Neural cell (in vitro differentiated cells): ENCODE measurements at regions not wholly inside any gene's neighbourhood (a gene's known extent, or its start where the extent isn't known, plus 50 kb on each side); places are given as distances from the start of the nearest gene placed in this dataset.

Experiments
- EP300 ChIP-seq: fragments of 450-650 bp; conservative IDR thresholded peaks from 2 replicates; pipeline ENCODE4 v1.6.1; 2014; ENCODE audit warnings: antibody characterized with exemption, mild to moderate bottlenecking, moderate library complexity; ENCODE audit not compliant: poor library complexity, severe bottlenecking
- EZH2 ChIP-seq: fragments of 200-600, 300-800 bp; shearing (Covaris generic), sonication (generic); IDR thresholded peaks from 2 replicates; pipeline ENCODE4 v1.6.1; 2014; ENCODE audit warnings: antibody characterized with exemption, low read length, borderline replicate concordance, mild to moderate bottlenecking; ENCODE audit not compliant: insufficient read depth, poor library complexity, severe bottlenecking
- POLR2AphosphoS5 ChIP-seq: IDR thresholded peaks from 2 replicates; pipeline ENCODE4 v1.6.1; 2012
- RAD21 ChIP-seq: fragments of 450-650 bp; conservative IDR thresholded peaks from 2 replicates; pipeline ENCODE4 v1.6.1; 2014; ENCODE audit warnings: antibody characterized with exemption, mild to moderate bottlenecking, moderate library complexity
- SMC3 ChIP-seq: fragments of 450-650 bp; conservative IDR thresholded peaks from 2 replicates; pipeline ENCODE4 v1.6.1; 2014; ENCODE audit warnings: antibody characterized with exemption, mild to moderate bottlenecking, moderate library complexity; ENCODE audit not compliant: poor library complexity
- TAF1 ChIP-seq: IDR thresholded peaks from 2 replicates; pipeline ENCODE4 v1.6.1; 2012; ENCODE audit warnings: low read depth
- TF ChIP-seq, protein P1 (sequence below): fragments of 450-650 bp; IDR thresholded peaks from 2 replicates; pipeline ENCODE4 v1.5.1; 2014; ENCODE audit warnings: antibody characterized with exemption, mild to moderate bottlenecking, moderate library complexity; ENCODE audit not compliant: poor library complexity, severe bottlenecking
- TF ChIP-seq, protein P2 (sequence below): IDR thresholded peaks from 2 replicates; pipeline ENCODE4 v1.6.1; 2012; ENCODE audit warnings: borderline replicate concordance

DNA sequence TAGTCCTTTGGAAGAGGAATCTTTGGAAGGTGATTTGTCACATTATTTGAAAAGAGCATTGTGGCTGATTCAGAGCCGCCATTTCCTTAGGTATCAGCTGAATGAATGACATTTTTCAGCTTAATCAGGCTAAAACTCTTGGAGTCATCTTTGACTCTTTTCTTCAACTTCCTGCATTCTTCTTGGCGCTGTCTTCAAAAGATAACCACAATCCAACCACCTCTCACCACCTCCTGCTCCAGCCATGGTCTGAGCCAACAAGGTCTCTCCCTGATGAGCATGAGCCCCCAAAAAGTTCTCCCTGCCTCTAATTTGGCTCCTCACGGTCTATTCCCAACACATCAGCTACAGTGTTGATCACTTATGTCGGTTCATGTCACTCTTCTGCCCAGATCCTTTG, 297.6 kb upstream of the RUNX1 start:
- no peak for TF ChIP-seq EZH2
- TF ChIP-seq, protein P1, sequence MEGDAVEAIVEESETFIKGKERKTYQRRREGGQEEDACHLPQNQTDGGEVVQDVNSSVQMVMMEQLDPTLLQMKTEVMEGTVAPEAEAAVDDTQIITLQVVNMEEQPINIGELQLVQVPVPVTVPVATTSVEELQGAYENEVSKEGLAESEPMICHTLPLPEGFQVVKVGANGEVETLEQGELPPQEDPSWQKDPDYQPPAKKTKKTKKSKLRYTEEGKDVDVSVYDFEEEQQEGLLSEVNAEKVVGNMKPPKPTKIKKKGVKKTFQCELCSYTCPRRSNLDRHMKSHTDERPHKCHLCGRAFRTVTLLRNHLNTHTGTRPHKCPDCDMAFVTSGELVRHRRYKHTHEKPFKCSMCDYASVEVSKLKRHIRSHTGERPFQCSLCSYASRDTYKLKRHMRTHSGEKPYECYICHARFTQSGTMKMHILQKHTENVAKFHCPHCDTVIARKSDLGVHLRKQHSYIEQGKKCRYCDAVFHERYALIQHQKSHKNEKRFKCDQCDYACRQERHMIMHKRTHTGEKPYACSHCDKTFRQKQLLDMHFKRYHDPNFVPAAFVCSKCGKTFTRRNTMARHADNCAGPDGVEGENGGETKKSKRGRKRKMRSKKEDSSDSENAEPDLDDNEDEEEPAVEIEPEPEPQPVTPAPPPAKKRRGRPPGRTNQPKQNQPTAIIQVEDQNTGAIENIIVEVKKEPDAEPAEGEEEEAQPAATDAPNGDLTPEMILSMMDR: no peak
- TF ChIP-seq, protein P2, sequence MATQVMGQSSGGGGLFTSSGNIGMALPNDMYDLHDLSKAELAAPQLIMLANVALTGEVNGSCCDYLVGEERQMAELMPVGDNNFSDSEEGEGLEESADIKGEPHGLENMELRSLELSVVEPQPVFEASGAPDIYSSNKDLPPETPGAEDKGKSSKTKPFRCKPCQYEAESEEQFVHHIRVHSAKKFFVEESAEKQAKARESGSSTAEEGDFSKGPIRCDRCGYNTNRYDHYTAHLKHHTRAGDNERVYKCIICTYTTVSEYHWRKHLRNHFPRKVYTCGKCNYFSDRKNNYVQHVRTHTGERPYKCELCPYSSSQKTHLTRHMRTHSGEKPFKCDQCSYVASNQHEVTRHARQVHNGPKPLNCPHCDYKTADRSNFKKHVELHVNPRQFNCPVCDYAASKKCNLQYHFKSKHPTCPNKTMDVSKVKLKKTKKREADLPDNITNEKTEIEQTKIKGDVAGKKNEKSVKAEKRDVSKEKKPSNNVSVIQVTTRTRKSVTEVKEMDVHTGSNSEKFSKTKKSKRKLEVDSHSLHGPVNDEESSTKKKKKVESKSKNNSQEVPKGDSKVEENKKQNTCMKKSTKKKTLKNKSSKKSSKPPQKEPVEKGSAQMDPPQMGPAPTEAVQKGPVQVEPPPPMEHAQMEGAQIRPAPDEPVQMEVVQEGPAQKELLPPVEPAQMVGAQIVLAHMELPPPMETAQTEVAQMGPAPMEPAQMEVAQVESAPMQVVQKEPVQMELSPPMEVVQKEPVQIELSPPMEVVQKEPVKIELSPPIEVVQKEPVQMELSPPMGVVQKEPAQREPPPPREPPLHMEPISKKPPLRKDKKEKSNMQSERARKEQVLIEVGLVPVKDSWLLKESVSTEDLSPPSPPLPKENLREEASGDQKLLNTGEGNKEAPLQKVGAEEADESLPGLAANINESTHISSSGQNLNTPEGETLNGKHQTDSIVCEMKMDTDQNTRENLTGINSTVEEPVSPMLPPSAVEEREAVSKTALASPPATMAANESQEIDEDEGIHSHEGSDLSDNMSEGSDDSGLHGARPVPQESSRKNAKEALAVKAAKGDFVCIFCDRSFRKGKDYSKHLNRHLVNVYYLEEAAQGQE: no peak
- TF ChIP-seq TAF1: no peak
- no peak for TF ChIP-seq RAD21
- TF ChIP-seq POLR2AphosphoS5: no peak
- no peak for TF ChIP-seq EP300
- TF ChIP-seq SMC3: no peak
